NCI-H1436 treated with DMSO at 0.1 percent for 48 hours (cell line): ENCODE measurements at regions not wholly inside any gene's neighbourhood (a gene's known extent, or its start where the extent isn't known, plus 50 kb on each side); places are given as distances from the start of the nearest gene placed in this dataset.

Experiments used
- DNase-seq: peaks from one replicate; lab custom pipeline; 2025; lab: John Stamatoyannopoulos, UW

- no peak for DNase-seq
These were observed 152.8 kb downstream of the FSIP2 start for GRCh38 chr2:185891403-185891802.

DNA sequence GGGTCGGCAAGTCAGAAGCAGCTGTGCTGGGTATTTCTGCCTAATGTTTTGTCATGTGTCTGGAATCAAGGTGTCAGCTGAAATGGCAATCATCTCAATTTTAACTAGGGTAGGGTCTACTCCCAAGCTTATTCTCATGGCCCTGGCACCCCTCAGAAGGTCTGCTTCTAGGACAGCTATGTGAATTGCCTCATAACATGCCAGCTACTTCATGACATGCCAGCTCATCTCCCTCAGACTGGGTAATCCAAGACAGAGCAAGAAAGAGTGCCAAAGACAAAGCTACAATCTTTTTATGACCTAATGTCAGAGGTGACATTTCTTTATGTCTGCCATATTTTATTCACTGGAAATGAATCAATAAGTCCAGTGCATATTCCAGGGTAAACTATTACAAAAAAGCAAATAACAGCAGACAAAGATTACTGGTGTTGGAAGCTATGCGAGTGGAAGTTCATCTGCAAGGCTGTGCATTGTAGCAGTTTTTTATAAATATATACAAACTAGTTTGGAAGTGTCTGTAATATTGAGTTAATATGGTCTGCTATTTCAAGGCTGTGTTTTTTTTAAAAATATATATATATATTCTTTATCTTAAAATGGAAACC is 153.3 kb downstream of the FSIP2 start:
- no peak for DNase-seq

DNA sequence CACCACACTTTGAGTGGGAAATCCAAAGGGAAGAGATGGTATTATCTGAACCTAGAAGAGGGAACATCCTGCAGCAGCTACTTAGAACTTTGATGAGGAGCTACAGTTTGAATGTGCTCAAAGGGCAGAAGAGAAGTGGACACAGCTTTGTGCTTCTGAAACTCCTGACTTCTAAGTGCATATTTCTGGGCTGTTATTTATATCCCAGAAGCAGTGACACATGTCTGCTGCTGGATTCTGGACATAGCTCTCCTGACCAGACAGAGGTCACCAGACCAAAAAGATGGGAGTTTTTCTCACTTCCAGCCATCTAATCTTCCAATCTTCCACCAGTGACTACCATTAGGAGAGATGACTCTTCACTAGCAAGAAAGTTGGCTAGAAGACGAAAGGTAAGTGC is 153.9 kb downstream of the FSIP2 start:
- DNase-seq: no peak

DNA sequence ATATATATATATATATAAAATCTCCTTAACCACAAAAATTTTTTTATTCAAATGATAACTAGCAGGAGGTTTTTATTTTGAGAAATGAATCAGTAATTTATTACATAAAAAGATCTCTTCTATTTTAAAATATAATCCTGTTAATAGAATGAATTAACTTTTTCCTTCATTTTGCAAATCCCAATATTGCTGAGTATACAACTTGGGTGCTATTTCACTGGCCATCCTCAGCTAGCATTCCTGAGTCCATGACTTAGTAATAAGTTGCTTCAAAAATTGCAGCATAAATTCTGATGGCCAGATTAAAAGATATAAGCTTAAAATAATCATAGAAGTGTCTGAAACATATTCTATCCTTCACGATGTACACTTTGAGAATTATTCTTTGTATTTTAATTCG is 155.6 kb downstream of the FSIP2 start:
- DNase-seq: no peak

DNA sequence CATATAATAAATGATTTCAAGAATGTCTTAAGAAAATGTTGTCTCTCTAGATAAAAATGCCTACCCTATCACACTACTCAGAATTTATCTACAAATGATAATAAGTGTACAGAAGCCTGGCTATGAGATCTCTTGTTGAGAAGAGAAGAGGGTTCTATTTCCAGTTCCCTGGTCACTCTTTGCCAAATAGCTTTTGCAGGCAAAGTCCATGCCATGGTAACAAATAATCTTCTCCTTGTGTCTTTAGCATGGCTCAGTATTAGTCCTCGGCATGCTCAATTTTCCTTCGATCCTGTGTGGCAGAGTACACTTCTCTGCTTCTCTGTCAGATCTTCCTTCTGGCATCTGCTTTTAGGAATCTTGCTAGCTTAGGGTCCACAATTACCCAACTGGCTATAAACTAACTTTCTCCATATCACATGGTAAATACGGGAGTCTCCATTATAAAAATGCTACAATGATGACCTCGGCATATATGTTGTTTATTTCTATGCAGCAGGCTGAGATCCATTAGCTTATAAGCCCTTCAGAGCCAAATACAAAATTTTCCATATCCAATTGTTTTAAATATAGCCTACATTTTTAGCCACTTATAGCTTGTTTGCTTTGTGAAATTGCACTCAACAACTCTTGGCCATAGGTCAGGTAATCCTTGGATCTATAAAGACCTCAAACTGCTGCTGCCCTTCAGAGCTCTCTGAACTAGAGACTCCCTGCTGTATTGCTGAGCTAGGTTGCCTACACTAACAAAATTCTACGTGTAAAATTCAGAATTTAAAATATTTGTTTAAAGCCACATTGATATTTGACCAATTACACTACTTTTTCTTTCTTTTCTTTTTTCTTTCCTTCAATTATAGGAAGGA is 157.5 kb downstream of the FSIP2 start:
- DNase-seq: no peak

GRCh38 chr2:185899366-185899765 is 160.8 kb downstream of the FSIP2 start:
- no peak for DNase-seq

- DNase-seq: no peak
These were observed 180.6 kb downstream of the FSIP2 start for GRCh38 chr2:185919155-185919554.

DNA sequence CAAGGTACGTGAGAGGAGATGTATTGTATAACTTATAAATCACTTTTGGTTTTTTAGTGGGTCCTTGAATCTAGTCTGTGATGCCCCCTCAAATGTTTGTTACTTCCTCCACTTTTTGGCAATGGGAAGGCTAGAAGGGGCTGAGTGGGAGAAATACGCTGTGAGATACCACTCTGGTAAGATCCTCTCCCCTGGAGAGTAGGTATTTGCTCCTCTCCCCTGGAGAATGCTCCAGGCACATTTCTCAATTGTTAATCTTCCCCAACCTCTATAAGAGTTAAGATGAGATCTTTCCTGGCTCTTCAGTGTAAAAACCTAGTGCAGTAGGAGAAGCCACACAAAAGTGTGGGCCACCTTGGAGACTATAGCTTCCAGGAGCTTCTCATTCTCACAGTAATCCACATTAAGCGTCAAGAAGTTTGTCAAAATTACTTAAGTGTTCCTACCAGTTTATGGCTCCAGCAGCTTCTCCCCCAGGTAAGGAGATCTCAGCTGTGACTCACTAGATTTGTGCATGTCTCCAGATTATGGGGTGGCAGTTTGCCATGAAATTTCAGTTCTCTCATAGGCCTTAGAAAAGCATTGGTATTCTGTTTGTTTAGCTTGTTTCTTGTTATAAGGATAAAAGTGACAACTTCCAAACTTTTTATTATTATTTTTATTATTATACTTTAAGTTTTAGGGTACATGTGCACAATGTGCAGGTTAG is 182.6 kb downstream of the FSIP2 start:
- no peak for DNase-seq

DNA sequence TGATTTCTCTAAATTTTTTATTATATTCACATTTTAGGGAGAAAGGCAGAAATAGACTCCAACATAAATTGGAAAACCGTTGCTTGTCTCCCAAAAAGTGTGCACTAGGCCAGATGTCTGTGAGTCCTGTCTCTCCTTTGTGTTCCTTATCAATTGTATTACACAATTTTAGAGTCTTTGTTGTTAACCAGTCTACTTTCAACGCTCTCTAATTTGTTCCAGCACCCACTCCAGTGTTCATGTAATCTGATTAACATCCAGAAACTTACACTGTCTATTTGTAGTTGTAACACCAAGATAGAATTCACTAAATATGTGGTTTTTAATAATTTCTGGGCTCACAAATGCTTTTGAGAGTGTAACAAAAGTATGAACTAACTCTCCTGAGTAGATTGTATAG is 195.6 kb downstream of the FSIP2 start:
- no peak for DNase-seq

DNA sequence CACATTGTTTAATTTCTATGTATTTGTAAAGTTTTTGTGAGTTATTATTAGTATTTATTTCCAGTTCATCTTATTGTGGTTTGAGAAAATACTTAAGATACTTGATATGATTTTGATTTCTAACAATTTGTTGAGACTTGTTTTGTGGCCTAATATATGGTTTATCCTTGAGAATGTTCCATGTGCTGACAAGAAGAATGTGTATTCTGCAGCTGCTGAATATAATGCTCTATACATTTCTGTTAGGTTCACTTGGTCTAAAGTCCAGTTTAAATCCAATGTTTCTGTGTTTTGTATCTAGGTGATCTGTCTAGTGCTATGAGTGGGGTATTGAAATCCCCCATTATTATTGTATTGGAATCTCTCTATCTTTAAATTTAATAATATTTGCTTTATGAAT is 201.3 kb downstream of the FSIP2 start:
- DNase-seq: no peak

- no peak for DNase-seq
These were observed 204.3 kb downstream of the FSIP2 start for GRCh38 chr2:185942855-185943254.

GRCh38 chr2:185947722-185948121 is 209.1 kb downstream of the FSIP2 start:
- DNase-seq: no peak

- no peak for DNase-seq
These were observed 213.5 kb downstream of the FSIP2 start for GRCh38 chr2:185952100-185952499.

- DNase-seq: no peak
These were observed 215.8 kb downstream of the FSIP2 start for GRCh38 chr2:185954389-185954788.

- no peak for DNase-seq
These were observed 216.4 kb downstream of the FSIP2 start for GRCh38 chr2:185955050-185955449.

- DNase-seq: no peak
These were observed 228.7 kb downstream of the FSIP2 start for GRCh38 chr2:185967335-185967734.

GRCh38 chr2:185970148-185970852 is 231.7 kb downstream of the FSIP2 start:
- DNase-seq: no peak

GRCh38 chr2:185978634-185979407 is 240.2 kb downstream of the FSIP2 start:
- DNase-seq: no peak

DNA sequence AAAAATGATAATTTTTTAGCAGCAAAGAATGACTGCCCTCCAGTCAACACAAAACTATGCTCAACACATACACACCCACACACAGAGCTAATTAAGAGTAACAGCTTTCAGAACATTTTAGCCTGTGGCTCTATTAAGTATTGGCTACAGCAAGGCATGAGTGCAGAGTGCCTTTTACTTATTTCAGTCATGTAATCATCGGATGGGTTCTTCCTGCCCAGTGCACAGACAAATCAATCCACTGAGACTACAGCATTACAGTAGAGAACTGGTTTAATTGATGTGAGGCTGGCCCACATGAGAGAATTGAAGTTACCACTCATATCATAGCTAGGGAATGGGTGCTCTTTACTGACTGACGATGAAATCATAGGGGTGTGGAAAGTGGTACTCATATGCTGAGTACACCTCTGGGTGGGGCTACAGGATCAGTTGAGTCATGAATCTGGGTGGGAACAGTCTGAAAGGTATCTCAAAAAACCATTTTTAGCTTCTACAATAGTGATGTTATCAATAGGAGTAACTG is 241.0 kb downstream of the FSIP2 start:
- DNase-seq: no peak

- DNase-seq: no peak
These were observed 242.3 kb downstream of the FSIP2 start for GRCh38 chr2:185980944-185981343.

DNA sequence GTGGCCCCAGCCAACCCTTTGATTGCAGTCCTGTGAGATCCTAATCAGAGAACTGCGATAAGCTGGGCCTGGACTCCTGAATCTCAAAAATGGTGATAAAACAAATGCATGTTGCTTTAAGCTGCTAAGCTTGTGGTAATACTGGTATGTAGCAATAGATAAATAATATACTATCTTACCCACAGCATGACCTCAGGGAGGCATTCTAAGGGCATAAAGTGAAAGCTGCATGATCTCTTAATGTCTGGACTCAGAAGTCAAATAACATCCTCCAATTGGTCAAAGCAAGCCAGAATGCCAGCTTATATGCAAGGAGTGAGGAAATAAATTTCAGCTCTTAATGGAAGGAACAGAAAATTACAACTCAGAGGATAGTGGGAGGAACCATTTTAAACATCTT is 246.1 kb downstream of the FSIP2 start:
- DNase-seq: no peak
